HFF-Myc (cell line): ENCODE measurements at regions not wholly inside any gene's neighbourhood (a gene's known extent, or its start where the extent isn't known, plus 50 kb on each side); places are given as distances from the start of the nearest gene placed in this dataset.
"Not testable (repeated sequence)": the region's sequence is repeated elsewhere in the genome, so short reads cannot be mapped to it uniquely, and the experiment has no call there.

Experiments used
- DNase-seq: peaks from one replicate; pipeline ENCODE4 v3.0.0-alpha.2; 2011; ENCODE audit warnings: low read depth; ENCODE audit errors: extremely low read depth
- H3K4me3 ChIP-seq: replicated peaks from 2 replicates; pipeline ENCODE4 v1.5.1; 2011; ENCODE audit warnings: low read depth, mild to moderate bottlenecking, control low read depth, low read length
- CTCF ChIP-seq: IDR thresholded peaks from 2 replicates; pipeline ENCODE4 v1.5.1; 2012; ENCODE audit warnings: mild to moderate bottlenecking, low read depth, low read length, control low read depth; ENCODE audit errors: missing control alignments

GRCh38 chr7:65800890-65801341 lies 72.0 kb upstream of the VKORC1L1 start:
- no peak for DNase-seq
- TF ChIP-seq CTCF = no peak
- H3K4me3 ChIP-seq = no peak overlapping the region

GRCh38 chr7:65804887-65805286 lies 68.0 kb upstream of the VKORC1L1 start:
- no peak overlapping the region for H3K4me3 ChIP-seq
- DNase-seq = no peak
- TF ChIP-seq CTCF = no peak

- DNase-seq, H3K4me3 ChIP-seq: not testable (repeated sequence)
Observed at GRCh38 chr7:65807067-65807466, 65.8 kb upstream of the VKORC1L1 start.

- no peak overlapping the region for H3K4me3 ChIP-seq
- no peak for DNase-seq
- TF ChIP-seq CTCF = no peak
Observed at GRCh38 chr7:65809259-65809981, 63.5 kb upstream of the VKORC1L1 start.

- DNase-seq = no peak
- TF ChIP-seq CTCF = no peak
- no peak overlapping the region for H3K4me3 ChIP-seq
Observed at GRCh38 chr7:65809982-65810288, 62.9 kb upstream of the VKORC1L1 start.

GRCh38 chr7:65812281-65812680 lies 60.6 kb upstream of the VKORC1L1 start:
- no peak for TF ChIP-seq CTCF
- no peak overlapping the region for H3K4me3 ChIP-seq
- DNase-seq = no peak

GRCh38 chr7:65814556-65815167 lies 58.2 kb upstream of the VKORC1L1 start:
- H3K4me3 ChIP-seq, DNase-seq: not testable (repeated sequence)
